ENCODE measurements at regions not wholly inside any gene's neighbourhood (a gene's known extent, or its start where the extent isn't known, plus 50 kb on each side); places are given as distances from the start of the nearest gene placed in this dataset.

DNA sequence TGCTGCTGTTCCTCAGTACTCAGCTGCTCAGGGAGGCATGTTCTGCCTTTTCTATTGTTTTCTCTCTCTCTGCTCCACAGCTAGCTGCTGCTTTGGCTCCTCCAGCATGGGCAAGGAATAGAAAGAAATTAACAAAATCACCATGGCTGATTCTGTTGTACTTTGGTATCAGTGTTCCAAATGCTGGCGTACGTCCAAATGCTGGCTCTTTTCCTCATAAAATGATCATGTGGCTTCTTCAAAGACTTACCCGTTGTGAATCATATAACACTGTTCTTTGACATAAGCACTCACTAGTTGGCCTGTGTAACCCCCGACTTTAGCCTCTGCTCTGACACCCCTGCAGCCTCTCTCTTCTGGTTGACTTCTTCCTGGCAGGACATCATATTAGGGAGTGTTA, 547.6 kb downstream of the CPS1 start:
- no peak for TF ChIP-seq EZH2phosphoT487 (IDR thresholded peaks at IDR 0.05)
- TF ChIP-seq, protein P1, sequence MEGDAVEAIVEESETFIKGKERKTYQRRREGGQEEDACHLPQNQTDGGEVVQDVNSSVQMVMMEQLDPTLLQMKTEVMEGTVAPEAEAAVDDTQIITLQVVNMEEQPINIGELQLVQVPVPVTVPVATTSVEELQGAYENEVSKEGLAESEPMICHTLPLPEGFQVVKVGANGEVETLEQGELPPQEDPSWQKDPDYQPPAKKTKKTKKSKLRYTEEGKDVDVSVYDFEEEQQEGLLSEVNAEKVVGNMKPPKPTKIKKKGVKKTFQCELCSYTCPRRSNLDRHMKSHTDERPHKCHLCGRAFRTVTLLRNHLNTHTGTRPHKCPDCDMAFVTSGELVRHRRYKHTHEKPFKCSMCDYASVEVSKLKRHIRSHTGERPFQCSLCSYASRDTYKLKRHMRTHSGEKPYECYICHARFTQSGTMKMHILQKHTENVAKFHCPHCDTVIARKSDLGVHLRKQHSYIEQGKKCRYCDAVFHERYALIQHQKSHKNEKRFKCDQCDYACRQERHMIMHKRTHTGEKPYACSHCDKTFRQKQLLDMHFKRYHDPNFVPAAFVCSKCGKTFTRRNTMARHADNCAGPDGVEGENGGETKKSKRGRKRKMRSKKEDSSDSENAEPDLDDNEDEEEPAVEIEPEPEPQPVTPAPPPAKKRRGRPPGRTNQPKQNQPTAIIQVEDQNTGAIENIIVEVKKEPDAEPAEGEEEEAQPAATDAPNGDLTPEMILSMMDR (IDR thresholded peaks at IDR 0.05): no peak
- no peak for TF ChIP-seq EZH2 (IDR thresholded peaks at IDR 0.05)
